COR-L47 (cell line): ENCODE measurements at regions not wholly inside any gene's neighbourhood (a gene's known extent, or its start where the extent isn't known, plus 50 kb on each side); places are given as distances from the start of the nearest gene placed in this dataset.

ENCODE experiments used
- DNase-seq: peaks from one replicate; lab custom pipeline; 2025; lab: John Stamatoyannopoulos, UW

- DNase-seq = no peak
Measured at GRCh38 chr7:84546403-84546802, 351.8 kb upstream of the SEMA3A start.

GRCh38 chr7:84538268-84538667 is 343.7 kb upstream of the SEMA3A start:
- DNase-seq = no peak

- no peak for DNase-seq
Measured at GRCh38 chr7:84536271-84536870, 341.8 kb upstream of the SEMA3A start.

- no peak for DNase-seq
Measured at GRCh38 chr7:84535580-84536270, 341.1 kb upstream of the SEMA3A start.

DNA sequence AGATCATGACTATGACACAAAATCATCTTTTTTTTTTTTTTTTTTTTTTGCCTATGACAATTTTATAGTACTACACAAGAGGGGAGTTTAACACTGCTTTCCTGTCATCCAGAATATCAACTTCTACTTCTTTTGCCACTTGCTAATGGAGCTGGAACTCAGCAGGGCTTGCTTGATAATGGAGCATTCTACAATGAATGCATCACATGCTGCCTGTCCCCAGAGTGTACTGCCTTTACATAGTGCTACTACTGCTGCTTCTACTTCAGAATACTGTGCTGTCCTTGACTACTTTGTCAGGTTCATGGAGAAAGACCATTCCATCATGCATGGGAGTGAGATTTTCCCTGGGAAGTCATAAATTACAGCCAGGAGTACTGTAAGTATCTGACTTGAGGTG is 338.6 kb upstream of the SEMA3A start:
- no peak for DNase-seq

- DNase-seq = no peak
Measured at GRCh38 chr7:84532196-84532595, 337.6 kb upstream of the SEMA3A start.

DNA sequence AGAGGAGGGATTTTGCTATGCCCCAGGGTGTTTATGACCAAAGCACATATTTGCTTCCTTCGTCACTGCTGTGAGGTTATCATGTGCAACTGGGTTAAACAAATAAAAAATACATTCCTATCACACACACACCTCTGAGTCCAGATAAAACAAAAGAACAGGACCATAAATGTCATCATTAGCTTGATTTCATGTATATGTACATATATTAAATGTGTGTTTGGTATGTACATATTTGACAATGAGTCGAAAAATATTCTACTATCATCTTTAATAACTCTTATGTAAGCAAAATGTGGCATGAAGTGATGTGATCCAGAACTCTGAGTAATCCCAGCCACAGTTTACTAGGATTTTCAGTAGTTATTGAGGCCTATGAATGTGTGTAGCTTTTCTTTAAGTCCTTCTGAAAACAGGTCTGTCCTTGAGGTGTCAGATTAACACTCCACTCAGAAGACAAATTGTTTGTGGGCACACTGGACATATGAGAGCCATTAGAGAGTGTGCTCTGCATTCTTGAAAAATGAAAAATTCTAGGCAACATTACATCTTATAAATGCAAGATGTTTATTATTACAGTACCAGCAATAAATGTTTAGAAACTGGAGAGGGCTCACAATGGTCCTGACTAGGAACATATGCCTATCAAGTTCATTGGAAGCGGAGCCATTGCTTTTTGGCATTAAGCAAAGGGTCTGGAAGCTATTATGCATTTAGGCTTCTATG is 335.1 kb upstream of the SEMA3A start:
- DNase-seq = no peak

DNA sequence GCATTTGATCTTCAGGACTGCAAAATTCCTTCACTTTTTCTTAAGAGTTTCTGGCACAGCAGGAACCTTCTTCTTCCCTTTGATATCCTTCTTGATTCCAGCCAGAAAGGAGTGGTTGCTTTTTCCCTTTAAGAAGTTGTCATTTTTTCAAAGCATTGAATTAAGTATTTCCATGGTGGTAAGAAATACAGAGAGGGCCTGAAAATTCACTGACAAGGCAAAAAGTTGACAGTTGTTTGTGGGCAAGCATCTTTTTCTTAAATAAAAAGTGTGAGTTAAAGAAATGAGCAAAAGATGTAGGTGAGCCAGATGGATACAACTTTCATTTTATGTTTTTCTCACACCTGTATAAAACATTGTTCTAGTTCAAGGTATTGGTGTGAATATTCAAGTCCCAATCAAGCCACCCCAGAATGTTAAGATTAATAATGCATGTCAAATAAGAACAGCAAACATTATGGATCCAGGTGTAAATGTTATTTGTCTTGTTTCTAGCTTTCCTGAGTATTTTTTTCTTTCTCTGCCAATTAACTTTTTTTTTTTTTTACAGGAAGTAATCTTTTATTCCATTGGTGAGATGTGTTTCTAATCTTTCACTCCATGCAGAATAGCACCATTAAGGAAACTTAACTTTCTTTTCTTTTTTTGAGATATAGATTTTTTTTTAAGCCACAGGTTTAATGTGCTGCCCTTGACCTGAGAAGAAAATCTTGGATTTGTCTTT is 334.3 kb upstream of the SEMA3A start:
- DNase-seq = no peak

- DNase-seq = no peak
Measured at GRCh38 chr7:84524714-84525694, 330.4 kb upstream of the SEMA3A start.

DNA sequence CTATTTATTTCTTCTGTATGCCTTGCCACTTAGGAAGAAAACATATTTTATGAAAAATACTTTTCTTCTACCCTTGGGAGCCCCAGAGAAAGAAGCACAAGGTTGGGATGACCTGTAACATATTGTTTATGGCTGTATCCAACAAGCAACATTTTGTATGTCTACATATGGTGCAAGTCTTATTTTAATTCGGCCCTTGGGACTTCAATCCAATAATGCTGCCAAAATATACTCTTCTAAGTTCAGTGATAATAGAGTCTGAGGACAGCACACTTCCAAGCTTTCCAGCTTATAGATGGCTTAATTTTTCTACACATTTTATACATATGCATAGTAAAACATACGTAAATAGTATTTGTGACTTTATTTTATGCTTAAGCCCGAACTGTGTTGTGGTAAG is 318.5 kb upstream of the SEMA3A start:
- DNase-seq = no peak

GRCh38 chr7:84512055-84512454 is 317.5 kb upstream of the SEMA3A start:
- DNase-seq = no peak

- no peak for DNase-seq
Measured at GRCh38 chr7:84510505-84510904, 315.9 kb upstream of the SEMA3A start.

GRCh38 chr7:84509522-84509921 is 314.9 kb upstream of the SEMA3A start:
- no peak for DNase-seq

DNA sequence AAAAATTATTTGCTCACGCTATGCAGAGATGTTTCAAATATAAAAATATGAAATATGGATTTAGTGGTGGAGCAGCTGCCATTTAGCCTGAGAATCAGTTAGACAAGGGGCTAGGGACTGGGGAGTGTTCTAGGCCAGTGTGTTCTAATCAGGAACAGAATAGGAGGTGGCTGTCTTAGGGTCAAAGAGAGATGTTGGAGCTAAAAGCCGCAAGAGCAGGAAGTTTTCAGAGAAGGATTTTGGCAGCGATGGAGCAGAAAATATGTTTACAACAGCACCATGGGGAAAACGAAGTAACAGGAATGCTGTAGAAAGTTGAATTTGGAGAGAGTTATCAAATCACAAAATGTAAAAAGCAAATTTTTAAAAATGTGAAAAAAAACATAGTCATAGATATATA is 314.0 kb upstream of the SEMA3A start:
- DNase-seq = no peak

- DNase-seq = no peak
Measured at GRCh38 chr7:84507529-84507928, 312.9 kb upstream of the SEMA3A start.

- DNase-seq = no peak
Measured at GRCh38 chr7:84506151-84506550, 311.6 kb upstream of the SEMA3A start.

DNA sequence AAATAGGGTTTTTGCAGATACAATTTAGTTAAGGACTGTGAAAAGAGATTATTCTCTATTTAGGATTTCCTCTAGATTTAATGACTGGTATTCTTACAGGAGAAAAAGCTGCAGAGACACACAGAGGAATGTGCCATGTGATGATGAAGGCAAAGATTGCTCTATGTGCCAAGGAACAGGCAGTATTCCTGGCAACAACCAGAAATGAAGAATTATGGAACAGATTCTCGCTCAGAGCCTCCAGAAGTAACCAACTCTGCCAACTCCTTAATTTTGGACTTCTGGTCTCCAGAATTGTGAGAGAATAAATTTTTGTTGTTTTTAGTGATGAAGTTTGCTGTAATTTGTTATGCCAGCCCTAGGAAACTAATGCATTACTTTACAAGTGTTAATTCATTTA is 307.6 kb upstream of the SEMA3A start:
- no peak for DNase-seq

GRCh38 chr7:84497873-84498272 is 303.3 kb upstream of the SEMA3A start:
- DNase-seq = no peak

DNA sequence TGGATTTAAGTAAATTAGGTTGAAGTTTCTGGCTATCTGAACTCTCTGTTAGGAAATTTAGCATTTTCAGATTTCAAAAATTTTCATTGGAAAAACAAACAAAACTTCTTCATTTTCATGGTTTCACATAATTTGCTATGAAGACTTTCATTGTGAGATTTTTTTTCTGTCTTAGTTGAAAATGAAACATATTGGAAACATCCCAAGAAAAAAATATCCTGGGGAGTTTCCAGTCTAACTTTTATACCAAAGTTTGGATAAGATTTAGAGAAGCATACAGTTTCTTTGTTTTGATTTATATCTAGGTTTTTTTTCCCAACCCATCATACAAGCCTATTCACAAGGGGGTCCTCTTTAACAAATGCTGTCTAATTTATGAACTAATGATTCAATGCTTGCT is 300.5 kb upstream of the SEMA3A start:
- no peak for DNase-seq

- no peak for DNase-seq
Measured at GRCh38 chr7:84492098-84493034, 297.8 kb upstream of the SEMA3A start.
